Activated CD4-positive, alpha-beta T cell treated with anti-CD3 and anti-CD28 coated beads for 48 hours (primary cell): ENCODE measurements at regions not wholly inside any gene's neighbourhood (a gene's known extent, or its start where the extent isn't known, plus 50 kb on each side); places are given as distances from the start of the nearest gene placed in this dataset.

Experiments
- DNase-seq: peaks from one replicate; pipeline ENCODE4 v3.0.0-alpha.2; 2020

DNA sequence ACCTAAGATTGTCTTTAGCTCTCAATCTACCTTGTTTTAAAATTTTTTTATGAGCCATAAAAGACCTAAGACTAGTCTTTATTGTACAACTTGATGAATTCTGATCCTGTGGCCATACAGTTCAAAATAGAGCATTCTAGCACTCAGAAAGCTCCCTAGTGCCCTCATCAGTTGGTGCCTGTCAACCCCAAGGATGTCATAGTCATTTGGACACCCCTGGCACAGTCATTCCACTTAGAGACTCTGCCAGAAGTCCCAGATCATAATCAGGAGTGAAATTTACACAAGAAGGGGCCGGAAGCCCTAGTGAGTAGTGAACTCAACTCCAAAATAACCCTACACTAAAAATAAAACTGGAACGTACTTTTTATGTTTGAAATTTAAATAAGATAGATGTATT, 80.0 kb upstream of the INSIG1 start:
- peak; percentile 17 for DNase-seq

DNA sequence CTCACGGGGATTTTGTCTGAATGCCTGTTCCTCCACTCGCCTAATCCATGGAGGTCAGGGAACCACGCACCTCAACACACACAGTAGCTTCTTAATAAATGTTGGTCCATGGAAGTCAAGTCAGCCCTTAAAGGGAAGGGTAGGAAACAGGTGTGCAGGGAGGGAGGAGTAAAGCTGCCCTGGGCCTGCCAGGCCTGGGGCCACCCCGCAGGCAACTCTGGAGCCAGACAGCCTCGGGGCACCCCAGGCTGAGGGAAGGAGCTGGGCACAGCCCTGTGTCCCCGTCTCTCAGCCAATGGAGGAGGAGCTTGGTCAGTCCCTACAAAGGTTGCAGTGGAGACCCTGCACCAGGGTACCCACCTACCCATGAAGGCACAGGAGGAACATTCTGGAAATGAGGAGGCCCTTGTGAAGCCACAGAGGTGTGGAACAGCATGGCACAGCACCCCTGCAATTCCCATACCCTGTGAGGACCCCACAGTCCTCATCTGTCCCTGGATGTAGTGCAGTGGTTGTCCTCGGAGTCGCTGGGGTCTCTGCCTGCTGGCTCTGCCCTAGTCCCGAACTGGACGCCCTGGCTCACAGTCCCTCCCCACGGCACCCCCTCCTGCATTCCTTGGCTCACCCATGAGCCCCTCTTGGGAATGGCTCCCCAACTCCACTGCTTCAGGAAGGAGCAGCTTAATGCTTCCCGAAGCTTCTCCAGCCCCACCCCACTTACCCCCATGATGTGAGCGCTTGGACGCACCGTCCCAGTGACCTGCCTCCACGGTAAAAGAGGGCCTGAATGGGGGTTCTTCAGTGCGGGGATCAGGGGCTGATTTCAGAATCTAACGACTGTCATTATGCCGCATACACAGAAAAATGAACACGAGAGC, 79.2 kb upstream of the INSIG1 start:
- DNase-seq: peak; percentile 1

DNA sequence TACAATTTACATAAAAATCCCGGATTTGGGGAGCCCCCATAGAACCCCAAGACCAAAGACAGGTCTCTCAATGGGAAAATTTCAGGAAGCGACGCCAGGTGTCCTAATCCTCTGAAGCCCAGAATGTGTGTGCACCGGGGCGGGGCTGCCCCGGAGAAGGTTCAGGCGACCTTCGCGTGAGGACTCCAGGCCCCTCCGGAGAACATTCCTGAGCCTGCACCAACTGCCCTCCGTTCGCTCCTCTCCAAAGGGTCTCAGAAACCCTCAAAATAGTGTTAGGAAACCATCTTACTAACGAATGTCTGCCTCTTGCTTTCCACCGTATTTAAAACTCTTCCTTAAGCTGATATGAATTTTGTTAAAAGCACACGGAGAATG, 78.5 kb upstream of the INSIG1 start:
- DNase-seq: no peak

DNA sequence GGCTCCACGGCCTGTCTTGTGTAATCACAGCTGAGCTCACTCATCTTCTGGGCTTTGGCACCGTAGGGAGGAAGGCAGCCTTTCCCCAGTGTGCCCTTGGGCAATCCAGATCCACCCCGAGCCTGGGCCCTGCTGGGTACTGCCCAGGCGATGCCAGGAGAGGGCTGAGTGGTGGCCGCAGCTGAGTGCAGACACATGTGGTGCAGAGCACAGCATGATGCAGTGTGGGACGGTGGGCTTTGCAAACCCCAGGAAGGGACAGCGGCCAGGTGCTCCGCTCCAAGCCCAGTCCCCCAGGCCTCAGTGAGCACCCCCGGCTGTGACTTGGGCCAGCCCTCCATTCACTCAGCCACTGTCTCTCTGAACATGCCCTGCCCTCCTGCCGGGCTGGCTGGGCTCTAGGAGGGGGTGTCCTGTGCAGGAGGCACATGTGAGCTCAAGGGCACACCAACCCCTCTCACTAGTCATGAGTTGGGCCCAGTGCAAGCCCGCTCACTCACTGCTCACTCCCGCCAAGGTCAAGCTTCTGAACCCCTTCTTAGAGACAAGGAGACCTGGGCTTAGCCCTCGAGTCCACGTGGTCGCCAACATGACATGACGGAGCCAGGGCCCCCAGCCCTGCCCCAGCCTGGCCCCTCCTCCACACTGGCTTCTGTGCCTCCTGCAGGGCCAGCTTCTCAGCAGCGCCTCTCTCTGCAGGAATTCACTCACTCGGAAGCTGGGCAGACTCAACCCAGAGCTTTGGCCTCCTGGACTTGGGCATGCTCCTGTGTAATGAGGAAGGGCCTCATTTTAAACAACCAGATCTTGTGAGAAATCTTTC, 77.5 kb upstream of the INSIG1 start:
- no peak for DNase-seq

DNA sequence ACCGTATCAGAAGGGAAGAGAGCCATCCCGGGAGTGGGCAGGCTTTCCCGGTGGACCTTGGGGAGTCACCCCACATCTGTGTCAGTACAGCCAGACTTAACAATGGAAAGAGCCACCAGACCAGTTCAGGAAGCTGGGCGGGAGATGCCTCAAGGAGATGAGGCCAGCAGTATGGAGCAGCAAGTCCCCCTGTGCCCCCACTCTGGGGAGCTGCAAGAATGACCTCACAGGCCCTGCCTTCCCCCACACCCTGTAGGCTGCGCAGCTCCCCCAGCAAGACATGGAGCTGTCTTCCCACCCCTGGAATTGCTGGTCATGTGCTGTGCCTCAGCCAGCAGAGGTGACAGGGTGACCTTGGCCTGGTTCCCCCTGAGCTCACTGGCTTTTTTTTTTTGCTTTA, 76.8 kb upstream of the INSIG1 start:
- DNase-seq: no peak

DNA sequence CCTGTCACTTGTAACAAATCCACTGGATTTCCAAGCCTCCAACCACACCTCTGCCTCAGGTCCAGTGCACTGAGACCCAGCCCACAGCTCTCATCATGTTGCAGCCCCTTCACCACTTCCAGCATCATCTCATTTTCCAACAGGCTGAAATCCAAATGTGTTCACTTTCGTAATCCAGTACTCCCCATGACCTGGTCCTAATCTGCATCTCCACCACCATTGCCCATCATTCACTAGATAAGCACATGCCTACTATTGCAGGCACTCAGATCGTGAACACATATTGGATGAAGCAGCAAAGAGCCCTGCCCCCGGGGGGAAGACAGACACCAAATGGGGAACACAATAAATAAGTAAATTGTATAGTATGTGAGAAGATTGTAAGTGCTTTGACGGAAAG, 76.1 kb upstream of the INSIG1 start:
- no peak for DNase-seq

DNA sequence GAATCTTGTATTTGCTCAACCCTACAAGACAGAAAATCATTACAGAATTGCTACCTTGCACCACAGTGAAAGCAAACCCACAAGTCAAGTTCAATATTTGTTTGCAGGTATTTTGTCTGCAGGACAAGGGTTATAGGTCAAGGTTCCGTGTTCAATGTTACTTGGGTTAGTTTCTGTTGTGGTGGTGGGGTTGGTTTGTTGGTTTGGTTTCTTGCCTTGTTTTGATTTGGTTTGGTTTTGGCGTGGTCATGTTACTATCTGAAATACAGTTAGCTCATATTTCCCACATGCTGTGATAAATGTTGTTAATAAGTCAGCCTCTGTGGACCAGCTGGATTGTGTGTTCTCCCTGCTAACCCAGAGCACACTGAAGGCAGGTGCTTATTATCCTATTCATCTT, 75.6 kb upstream of the INSIG1 start:
- DNase-seq: no peak

DNA sequence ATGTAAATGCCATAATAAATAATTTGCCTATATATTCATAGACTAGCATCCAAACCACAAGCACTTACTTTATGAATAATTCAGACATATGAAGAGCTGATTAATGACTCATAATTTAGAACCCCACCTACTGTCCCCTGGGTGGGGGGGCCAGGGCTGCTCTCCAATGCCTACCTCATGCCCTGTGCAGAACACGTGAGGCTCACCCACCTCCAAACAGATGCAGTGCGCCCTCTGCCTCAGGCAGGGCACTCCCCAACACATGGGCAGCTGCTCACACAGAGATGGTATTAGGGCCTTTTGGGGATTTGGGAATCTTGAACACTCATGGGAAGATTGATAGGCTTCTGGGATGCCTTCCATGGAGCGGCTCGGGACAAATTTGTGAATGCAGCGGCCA, 75.1 kb upstream of the INSIG1 start:
- DNase-seq: no peak

DNA sequence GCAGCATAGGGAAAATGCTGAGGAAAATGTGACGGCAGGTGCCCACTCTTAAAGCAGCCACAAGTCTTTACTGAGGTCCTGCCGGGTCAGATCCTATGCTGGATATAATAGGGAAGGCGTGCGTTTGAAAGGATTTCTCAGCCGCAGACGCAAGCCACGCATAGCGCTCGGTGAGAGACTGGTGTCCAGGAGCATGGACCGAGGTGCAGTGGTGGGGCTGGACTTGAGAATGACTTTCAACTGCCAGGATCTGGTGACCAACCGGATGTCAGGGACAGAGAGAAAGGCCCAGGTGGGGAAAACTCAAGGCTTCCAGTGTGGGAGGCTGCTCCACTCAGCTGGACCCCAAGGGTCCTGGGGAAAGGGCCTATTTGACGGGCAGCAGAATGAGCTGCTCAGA, 74.7 kb upstream of the INSIG1 start:
- DNase-seq: no peak

DNA sequence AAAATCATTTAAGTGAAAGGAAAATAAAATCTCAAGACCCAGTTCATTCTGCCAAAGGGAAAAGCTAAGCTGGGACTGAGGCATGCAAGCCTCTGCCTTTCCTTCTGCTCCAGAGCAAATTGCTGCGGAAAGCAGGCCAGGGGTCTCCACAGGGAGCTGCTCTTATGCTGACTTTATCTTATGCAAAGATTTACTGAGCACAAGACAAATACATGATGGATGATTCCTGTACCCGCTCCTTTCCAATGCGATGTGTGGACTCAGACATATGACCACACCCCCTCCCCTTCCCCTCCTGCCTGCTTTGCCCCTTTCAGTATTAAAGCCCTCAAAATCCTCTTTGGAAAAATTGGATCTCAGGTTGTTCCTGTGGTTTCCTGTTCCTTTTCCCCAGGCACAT, 74.2 kb upstream of the INSIG1 start:
- no peak for DNase-seq

DNA sequence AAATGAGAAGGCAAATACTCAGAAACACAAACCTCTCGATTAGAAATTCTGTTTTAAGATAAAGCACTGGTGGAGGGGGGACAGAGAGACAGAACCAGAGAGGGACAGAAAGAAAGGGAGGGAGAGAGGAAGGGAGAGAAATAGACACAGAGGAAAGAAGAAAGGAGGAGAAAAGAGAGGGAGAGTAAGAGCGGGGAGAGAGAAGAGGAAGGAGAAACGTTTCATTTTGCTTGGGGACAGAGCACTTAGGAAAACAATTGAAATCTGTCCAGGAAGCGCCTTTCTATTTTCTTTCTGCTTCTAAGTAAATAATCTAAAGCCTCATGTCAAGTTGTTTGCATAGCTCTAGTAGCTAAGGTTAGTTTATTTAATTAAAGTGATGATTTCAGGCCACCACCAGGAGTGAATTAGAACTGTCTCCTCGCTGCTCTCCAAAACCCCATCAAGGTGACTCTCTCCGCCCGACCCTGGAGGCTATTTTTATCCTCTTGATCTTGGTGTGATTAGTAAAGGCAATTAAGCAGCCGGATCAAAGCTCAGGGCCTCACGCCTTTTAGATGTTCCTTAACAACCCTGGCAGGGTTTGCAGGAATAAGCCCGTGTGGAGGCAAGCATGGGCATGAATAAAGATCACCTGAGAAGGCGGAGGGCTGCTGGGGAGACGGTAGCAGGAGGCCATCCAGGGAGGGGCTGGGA, 73.4 kb upstream of the INSIG1 start:
- no peak for DNase-seq

DNA sequence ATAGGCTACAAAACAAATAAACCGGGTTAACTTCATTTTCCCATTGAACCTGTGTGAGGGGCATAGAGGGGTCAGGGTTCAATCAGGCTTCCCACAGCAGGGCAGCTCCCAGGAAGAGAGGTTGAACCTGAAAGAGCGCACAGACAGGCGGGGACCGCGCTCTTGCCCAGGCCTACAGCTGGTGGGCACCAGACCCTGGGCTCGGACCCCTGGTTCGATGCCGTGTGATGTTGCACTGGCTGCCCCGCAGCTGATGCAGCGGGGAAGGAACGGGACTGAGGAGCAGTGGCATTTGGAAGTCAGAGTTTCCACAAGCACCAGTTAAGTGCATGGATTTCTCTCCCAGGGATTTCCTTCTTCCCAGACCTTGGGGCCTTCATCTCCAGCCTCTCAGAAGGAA, 72.6 kb upstream of the INSIG1 start:
- no peak for DNase-seq

DNA sequence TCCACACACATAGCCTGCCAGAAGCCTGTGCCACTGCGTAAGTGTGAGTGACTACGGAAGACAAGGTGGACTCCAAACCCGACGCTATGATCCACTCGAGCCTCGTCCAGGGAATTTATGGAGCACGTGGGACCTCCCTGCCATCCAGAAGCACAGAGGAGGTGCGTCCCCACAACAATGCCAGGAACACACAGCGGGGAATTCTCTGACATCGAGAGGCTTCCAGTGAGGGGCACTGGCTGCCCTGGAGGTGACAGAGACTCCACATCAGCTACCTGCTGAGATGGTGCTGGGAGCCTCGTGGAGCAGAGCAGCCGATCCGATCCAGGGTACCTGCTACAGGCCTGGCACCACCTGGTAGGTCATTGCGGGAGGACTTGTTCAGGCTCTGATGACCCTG, 72.2 kb upstream of the INSIG1 start:
- no peak for DNase-seq

DNA sequence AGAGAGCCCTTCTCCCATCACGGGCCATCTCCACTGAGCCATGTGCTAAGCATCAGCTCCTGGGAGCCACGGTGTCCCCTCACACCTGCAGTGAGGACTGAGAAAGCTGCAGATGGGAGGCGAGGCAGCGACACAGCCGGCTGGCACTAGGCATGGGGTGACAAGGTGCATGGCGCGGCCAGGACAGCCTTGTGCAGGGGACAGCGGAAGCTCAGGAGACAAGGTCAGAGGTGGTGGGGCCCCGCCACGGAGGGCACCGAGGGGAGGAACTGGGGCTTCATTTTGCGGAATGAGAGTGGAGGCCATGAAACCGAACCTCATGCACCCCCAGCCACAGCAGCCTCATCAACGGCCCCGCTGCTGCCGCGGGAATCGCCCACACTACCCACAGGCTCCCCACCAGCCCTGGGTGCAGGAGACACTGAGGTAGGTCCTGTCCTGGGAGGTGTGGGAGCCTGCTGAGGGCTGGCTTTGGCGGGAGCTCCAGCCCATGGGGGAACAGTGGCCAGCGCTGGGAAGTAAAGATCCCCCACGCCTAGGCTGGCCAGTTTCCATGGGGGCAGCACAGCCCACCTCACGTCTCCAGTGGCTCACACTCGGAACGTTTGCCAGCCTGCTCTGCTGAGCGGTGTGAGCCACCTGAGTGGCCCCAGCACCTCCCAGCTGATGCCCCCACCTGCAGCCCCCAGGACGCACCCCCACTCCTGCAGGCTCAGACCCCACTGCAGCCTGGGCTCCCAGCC, 71.2 kb upstream of the INSIG1 start:
- DNase-seq: no peak

DNA sequence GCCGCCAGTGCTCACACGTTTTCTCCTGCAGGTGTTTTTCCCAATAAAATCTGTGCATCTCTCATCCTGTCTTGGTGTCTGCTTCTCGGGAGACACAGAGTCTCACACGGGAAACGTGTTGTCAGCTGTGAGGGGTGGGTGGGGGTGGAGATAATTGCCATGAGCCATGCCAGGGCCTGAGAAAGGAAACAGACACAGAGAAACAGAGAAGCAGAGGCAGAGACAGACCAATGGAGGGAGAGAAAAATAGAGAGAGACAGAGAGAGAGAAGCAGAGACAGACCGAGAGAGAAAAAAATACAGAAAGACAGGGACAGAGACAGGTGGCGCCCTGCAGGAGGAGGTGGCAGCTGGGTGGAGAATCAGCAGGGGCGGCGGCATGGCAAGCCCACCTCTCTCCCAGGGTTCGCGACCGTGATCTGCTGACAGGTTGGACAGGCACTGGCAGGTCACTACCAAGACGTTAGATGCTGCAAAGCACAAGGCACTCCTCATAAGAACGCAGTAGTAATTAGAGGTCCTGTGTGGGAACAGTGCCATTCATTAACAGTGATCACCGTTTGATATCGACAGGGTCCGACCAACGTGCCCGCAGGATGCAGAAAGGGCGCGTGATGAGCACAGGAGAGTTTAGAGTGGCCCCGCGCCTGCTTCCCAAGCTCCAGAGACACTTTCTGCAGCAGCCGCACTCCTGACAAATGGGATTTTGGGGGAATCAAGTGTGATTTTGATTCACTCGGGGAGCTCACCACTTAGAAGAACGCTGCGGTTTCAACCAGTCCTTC, 70.5 kb upstream of the INSIG1 start:
- no peak for DNase-seq

DNA sequence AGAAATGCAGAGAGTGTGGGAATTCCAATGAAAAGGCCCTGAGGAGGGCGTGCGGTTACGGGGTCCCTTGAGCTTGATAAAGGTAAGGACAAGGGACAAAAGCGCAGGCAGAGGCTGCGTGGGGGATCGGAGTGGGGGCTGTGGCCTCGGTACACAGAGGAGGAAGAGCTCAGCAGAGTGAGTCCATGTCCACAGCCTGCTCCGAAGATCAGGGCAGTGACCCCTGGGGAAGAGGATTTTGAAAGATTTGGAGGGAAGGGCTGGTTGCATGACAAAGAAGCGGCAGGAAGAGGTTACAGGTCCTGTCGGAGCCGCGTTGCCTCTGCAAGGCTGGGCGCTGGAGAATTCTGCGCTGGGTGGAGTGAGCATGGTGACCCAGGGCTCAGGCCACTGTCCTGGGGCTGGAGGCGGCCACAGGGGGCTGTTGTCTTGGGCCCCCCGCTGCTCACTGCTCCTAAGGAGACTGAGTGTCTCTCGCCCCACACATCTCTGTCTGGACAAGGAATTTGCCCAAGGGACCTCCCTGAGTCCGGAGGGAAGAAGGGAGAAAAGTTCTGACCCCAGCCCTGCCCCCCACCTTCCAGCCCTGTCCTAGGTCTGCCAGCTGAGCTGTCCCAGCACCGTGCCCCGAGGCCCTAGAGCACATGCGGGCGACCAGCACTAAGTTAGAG, 69.8 kb upstream of the INSIG1 start:
- DNase-seq: no peak

DNA sequence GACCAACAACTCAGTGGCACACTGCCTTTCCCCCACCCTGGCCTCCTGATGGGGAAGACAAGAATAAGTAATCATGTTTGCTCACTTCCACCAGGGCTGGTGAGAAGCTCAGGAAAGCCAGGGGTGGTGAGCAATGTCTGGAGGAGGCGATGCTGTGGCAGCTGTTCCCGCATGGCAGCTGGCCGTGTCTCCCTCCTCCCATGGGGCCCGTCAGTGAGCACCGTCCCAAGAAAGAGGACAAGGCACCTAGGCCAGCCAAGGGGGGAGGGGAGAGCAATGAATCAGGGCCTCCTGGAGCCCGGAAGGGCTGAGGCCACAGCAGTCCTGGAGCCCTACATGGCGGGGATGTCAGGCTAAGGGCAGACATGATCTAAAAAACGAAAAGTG, 69.2 kb upstream of the INSIG1 start:
- no peak for DNase-seq

DNA sequence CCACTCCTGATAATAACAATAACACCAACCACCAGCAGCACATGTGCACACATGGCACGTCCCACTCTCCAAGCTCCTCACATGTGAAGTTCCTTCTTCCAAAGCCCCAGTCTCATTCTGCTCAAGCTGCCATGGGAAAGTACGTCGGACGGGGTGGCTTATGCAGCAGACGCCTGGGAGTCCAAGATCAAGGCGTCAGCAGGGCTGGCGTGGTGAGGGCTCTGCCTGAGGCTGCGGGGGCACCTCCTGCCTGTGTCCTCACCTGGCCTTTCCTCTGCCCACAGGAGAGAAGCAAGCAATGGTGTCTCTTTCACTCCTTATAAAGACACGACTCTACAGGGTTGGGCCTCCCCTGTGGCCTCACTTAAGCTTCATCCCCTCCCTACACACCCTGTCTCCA, 68.8 kb upstream of the INSIG1 start:
- DNase-seq: no peak

DNA sequence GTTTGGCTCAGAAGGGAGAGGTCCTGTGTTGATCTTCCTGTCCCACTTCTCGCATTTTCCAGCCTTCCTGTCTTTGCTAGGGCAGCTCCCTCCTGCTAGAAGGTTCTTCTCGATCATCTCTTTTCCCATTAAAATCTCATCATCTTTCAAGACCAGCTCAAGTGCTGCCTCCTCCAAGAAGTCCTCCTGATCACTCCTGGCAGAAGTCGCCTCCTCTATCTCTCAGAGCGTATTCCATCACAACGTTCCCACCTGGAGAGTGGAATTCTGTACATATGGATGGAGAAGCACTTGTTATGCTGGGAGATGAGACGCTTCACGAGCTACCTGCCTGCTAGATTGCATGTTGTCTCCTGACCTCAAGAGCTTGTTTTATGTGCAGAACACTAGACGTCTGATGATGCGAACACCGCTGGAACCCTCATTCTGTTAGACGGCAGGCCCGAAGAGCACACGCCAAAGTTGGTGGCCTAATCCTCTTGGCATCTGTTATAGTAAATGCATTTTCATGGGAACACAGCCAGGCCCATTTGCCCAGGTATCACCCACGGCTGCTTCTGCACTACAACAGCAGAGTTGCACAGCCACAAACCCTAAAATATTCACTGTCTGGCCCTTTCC, 68.0 kb upstream of the INSIG1 start:
- no peak for DNase-seq

DNA sequence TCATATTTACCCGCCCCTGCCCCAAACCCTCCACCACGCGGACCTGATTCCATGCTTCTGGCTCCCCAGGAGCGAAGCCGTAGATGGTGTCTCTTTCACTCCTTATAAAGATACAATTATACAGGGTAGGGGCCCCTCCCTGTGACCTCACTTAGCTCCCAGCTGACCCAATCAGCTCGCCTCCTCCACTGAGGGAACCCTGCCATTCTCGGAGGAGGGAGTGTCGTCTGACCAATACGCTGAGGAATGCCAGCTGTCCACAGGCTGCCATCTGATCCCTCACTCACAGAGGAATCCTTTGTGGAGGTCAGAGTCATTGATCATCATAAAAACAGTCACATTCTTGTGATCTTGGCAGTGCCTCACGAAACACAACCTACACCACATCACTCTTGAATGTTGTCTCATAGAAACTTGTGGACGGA, 67.5 kb upstream of the INSIG1 start:
- no peak for DNase-seq

DNA sequence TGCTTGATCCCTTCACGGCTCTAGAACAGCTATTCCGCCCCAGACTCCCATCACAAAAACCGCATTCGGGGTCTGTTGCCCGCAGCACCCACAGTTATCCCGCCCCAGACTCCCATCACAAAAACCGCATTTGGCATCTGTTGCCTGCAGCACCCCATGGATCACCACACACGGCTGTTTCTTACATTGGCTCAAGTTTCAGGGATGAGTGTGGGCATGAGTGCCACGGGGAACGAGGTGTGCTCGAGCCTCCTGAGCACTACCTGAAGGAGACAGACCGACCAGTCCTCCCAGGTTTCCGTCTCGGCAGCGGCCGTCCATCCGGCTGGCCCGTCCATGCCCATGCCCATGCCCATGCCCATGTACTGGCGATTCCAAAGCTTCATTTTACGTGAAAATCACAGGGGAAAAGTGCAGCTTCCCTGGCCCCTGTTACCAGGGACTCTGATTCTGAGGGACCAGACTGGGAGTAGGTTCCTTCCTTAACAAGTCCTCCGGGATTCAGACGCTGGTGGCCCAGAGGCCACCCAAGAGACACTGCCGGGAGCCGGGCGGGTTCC, 66.4 kb upstream of the INSIG1 start:
- DNase-seq: no peak
